ENCODE measurements at regions not wholly inside any gene's neighbourhood (a gene's known extent, or its start where the extent isn't known, plus 50 kb on each side); places are given as distances from the start of the nearest gene placed in this dataset.

- ChIA-PET CTCF (no interaction called here), POLR2A (no interaction called here)
- H3K4me1 ChIP-seq (ENCODE audit: control extremely low read depth in 1 of 4, control insufficient read depth in 4 of 4, insufficient read depth in 4 of 4, low read length in 3 of 4) = no peaks in the 10 kb centered on the region
- H3K4me3 ChIP-seq (ENCODE audit: control insufficient read depth in 1 of 7, extremely low read depth in 1 of 7, insufficient read depth in 4 of 7, low read depth in 2 of 7, low read length in 6 of 7) = no peak overlapping the region
- no peak overlapping the region for H3K27ac ChIP-seq (ENCODE audit: insufficient read depth in 1 of 2, low read depth in 1 of 2, low read length in 2 of 2, poor library complexity in 1 of 2, severe bottlenecking in 2 of 2)
- no peaks in the 10 kb centered on the region for H3K36me3 ChIP-seq (ENCODE audit: control insufficient read depth in 4 of 4, insufficient read depth in 4 of 4, low read length in 3 of 4)
- no peaks in the 10 kb centered on the region for H3K27me3 ChIP-seq (replicated peaks in 2 of 5; ENCODE audit: control insufficient read depth in 4 of 5, insufficient read depth in 5 of 5, low read length in 4 of 5)
- no peaks in the 10 kb centered on the region for H3K9me3 ChIP-seq (ENCODE audit: control extremely low read depth in 1 of 5, control insufficient read depth in 4 of 5, insufficient read depth in 2 of 5, low read depth in 1 of 5, low read length in 4 of 5)
- DNase-seq = no peak
Measured at GRCh38 chr2:145000376-145000775, 480.5 kb upstream of the ZEB2 start.

GRCh38 chr2:144999936-145000335 is 480.0 kb upstream of the ZEB2 start:
- Histone ChIP-seq H3K4me3 (ENCODE audit: control insufficient read depth in 1 of 7, extremely low read depth in 1 of 7, insufficient read depth in 4 of 7, low read depth in 2 of 7, low read length in 6 of 7) (no peak overlapping the region), H3K27me3 (replicated peaks in 2 of 5; ENCODE audit: control insufficient read depth in 4 of 5, insufficient read depth in 5 of 5, low read length in 4 of 5) (no peaks in the 10 kb centered on the region), H3K27ac (ENCODE audit: insufficient read depth in 1 of 2, low read depth in 1 of 2, low read length in 2 of 2, poor library complexity in 1 of 2, severe bottlenecking in 2 of 2) (no peak overlapping the region), H3K9me3 (ENCODE audit: control extremely low read depth in 1 of 5, control insufficient read depth in 4 of 5, insufficient read depth in 2 of 5, low read depth in 1 of 5, low read length in 4 of 5) (no peaks in the 10 kb centered on the region), H3K4me1 (ENCODE audit: control extremely low read depth in 1 of 4, control insufficient read depth in 4 of 4, insufficient read depth in 4 of 4, low read length in 3 of 4) (no peaks in the 10 kb centered on the region), H3K36me3 (ENCODE audit: control insufficient read depth in 4 of 4, insufficient read depth in 4 of 4, low read length in 3 of 4) (no peaks in the 10 kb centered on the region)
- ChIA-PET CTCF (no interaction called here), POLR2A (no interaction called here)
- WGBS (ENCODE audit: insufficient coverage) = no CpG with 5 or more reads among the region's 1 CpG
- DNase-seq = no peak

GRCh38 chr2:144999071-144999875 is 479.4 kb upstream of the ZEB2 start:
- no peaks in the 10 kb centered on the region for H3K4me1 ChIP-seq (ENCODE audit: control extremely low read depth in 1 of 4, control insufficient read depth in 4 of 4, insufficient read depth in 4 of 4, low read length in 3 of 4)
- POLR2A ChIA-PET = no interaction called here
- no peaks in the 10 kb centered on the region for H3K36me3 ChIP-seq (ENCODE audit: control insufficient read depth in 4 of 4, insufficient read depth in 4 of 4, low read length in 3 of 4)
- CTCF ChIA-PET = no interaction called here
- no peaks in the 10 kb centered on the region for H3K27me3 ChIP-seq (replicated peaks in 2 of 5; ENCODE audit: control insufficient read depth in 4 of 5, insufficient read depth in 5 of 5, low read length in 4 of 5)
- WGBS (ENCODE audit: insufficient coverage) = 100% methylated on average over 3 of the region's 7 CpGs
- no peaks in the 10 kb centered on the region for H3K9me3 ChIP-seq (ENCODE audit: control extremely low read depth in 1 of 5, control insufficient read depth in 4 of 5, insufficient read depth in 2 of 5, low read depth in 1 of 5, low read length in 4 of 5)
- H3K27ac ChIP-seq (ENCODE audit: insufficient read depth in 1 of 2, low read depth in 1 of 2, low read length in 2 of 2, poor library complexity in 1 of 2, severe bottlenecking in 2 of 2) = no peak overlapping the region
- peak in 2 of 3 donors; percentile 2 to 6 for DNase-seq
- H3K4me3 ChIP-seq (ENCODE audit: control insufficient read depth in 1 of 7, extremely low read depth in 1 of 7, insufficient read depth in 4 of 7, low read depth in 2 of 7, low read length in 6 of 7) = no peak overlapping the region

GRCh38 chr2:144998435-144998834 is 478.5 kb upstream of the ZEB2 start:
- POLR2A ChIA-PET = no interaction called here
- Histone ChIP-seq H3K36me3 (ENCODE audit: control insufficient read depth in 4 of 4, insufficient read depth in 4 of 4, low read length in 3 of 4) (no peaks in the 10 kb centered on the region), H3K4me1 (ENCODE audit: control extremely low read depth in 1 of 4, control insufficient read depth in 4 of 4, insufficient read depth in 4 of 4, low read length in 3 of 4) (no peaks in the 10 kb centered on the region), H3K9me3 (ENCODE audit: control extremely low read depth in 1 of 5, control insufficient read depth in 4 of 5, insufficient read depth in 2 of 5, low read depth in 1 of 5, low read length in 4 of 5) (no peaks in the 10 kb centered on the region), H3K4me3 (ENCODE audit: control insufficient read depth in 1 of 7, extremely low read depth in 1 of 7, insufficient read depth in 4 of 7, low read depth in 2 of 7, low read length in 6 of 7) (no peak overlapping the region), H3K27me3 (replicated peaks in 2 of 5; ENCODE audit: control insufficient read depth in 4 of 5, insufficient read depth in 5 of 5, low read length in 4 of 5) (no peaks in the 10 kb centered on the region), H3K27ac (ENCODE audit: insufficient read depth in 1 of 2, low read depth in 1 of 2, low read length in 2 of 2, poor library complexity in 1 of 2, severe bottlenecking in 2 of 2) (no peak overlapping the region)
- no peak for DNase-seq
- CTCF ChIA-PET = no interaction called here
- 100% methylated on average over 2 of the region's 4 CpGs for WGBS (ENCODE audit: insufficient coverage)

GRCh38 chr2:144996225-144996795 is 476.4 kb upstream of the ZEB2 start:
- no peaks in the 10 kb centered on the region for H3K27me3 ChIP-seq (replicated peaks in 2 of 5; ENCODE audit: control insufficient read depth in 4 of 5, insufficient read depth in 5 of 5, low read length in 4 of 5)
- no peaks in the 10 kb centered on the region for H3K9me3 ChIP-seq (ENCODE audit: control extremely low read depth in 1 of 5, control insufficient read depth in 4 of 5, insufficient read depth in 2 of 5, low read depth in 1 of 5, low read length in 4 of 5)
- no peak for DNase-seq
- POLR2A ChIA-PET = no interaction called here
- H3K36me3 ChIP-seq (ENCODE audit: control insufficient read depth in 4 of 4, insufficient read depth in 4 of 4, low read length in 3 of 4) = no peaks in the 10 kb centered on the region
- H3K27ac ChIP-seq (ENCODE audit: insufficient read depth in 1 of 2, low read depth in 1 of 2, low read length in 2 of 2, poor library complexity in 1 of 2, severe bottlenecking in 2 of 2) = no peak overlapping the region
- H3K4me1 ChIP-seq (ENCODE audit: control extremely low read depth in 1 of 4, control insufficient read depth in 4 of 4, insufficient read depth in 4 of 4, low read length in 3 of 4) = no peaks in the 10 kb centered on the region
- CTCF ChIA-PET = no interaction called here
- WGBS (ENCODE audit: insufficient coverage) = 73% methylated on average over 5 of the region's 5 CpGs
- no peak overlapping the region for H3K4me3 ChIP-seq (ENCODE audit: control insufficient read depth in 1 of 7, extremely low read depth in 1 of 7, insufficient read depth in 4 of 7, low read depth in 2 of 7, low read length in 6 of 7)

- no peak for DNase-seq
- no peak overlapping the region for H3K4me3 ChIP-seq (ENCODE audit: control insufficient read depth in 1 of 7, extremely low read depth in 1 of 7, insufficient read depth in 4 of 7, low read depth in 2 of 7, low read length in 6 of 7)
- no peaks in the 10 kb centered on the region for H3K36me3 ChIP-seq (ENCODE audit: control insufficient read depth in 4 of 4, insufficient read depth in 4 of 4, low read length in 3 of 4)
- no peaks in the 10 kb centered on the region for H3K9me3 ChIP-seq (ENCODE audit: control extremely low read depth in 1 of 5, control insufficient read depth in 4 of 5, insufficient read depth in 2 of 5, low read depth in 1 of 5, low read length in 4 of 5)
- ChIA-PET CTCF (no interaction called here), POLR2A (no interaction called here)
- H3K27me3 ChIP-seq (replicated peaks in 2 of 5; ENCODE audit: control insufficient read depth in 4 of 5, insufficient read depth in 5 of 5, low read length in 4 of 5) = no peaks in the 10 kb centered on the region
- no peaks in the 10 kb centered on the region for H3K4me1 ChIP-seq (ENCODE audit: control extremely low read depth in 1 of 4, control insufficient read depth in 4 of 4, insufficient read depth in 4 of 4, low read length in 3 of 4)
- WGBS (ENCODE audit: insufficient coverage) = 92% methylated on average over 2 of the region's 3 CpGs
- H3K27ac ChIP-seq (ENCODE audit: insufficient read depth in 1 of 2, low read depth in 1 of 2, low read length in 2 of 2, poor library complexity in 1 of 2, severe bottlenecking in 2 of 2) = no peak overlapping the region
Measured at GRCh38 chr2:144995482-144995881, 475.6 kb upstream of the ZEB2 start.

- DNase-seq = no peak
- H3K27ac ChIP-seq (ENCODE audit: insufficient read depth in 1 of 2, low read depth in 1 of 2, low read length in 2 of 2, poor library complexity in 1 of 2, severe bottlenecking in 2 of 2) = no peak overlapping the region
- CTCF ChIA-PET = no interaction called here
- POLR2A ChIA-PET = no interaction called here
- no peaks in the 10 kb centered on the region for H3K36me3 ChIP-seq (ENCODE audit: control insufficient read depth in 4 of 4, insufficient read depth in 4 of 4, low read length in 3 of 4)
- peaks cover 6 to 10% (median 8%) of the 10 kb centered on the region in 5 experiments for H3K9me3 ChIP-seq (ENCODE audit: control extremely low read depth in 1 of 5, control insufficient read depth in 4 of 5, insufficient read depth in 2 of 5, low read depth in 1 of 5, low read length in 4 of 5)
- WGBS (ENCODE audit: insufficient coverage) = no CpG with 5 or more reads among the region's 1 CpG
- no peaks in the 10 kb centered on the region for H3K4me1 ChIP-seq (ENCODE audit: control extremely low read depth in 1 of 4, control insufficient read depth in 4 of 4, insufficient read depth in 4 of 4, low read length in 3 of 4)
- no peak overlapping the region for H3K4me3 ChIP-seq (ENCODE audit: control insufficient read depth in 1 of 7, extremely low read depth in 1 of 7, insufficient read depth in 4 of 7, low read depth in 2 of 7, low read length in 6 of 7)
- no peaks in the 10 kb centered on the region for H3K27me3 ChIP-seq (replicated peaks in 2 of 5; ENCODE audit: control insufficient read depth in 4 of 5, insufficient read depth in 5 of 5, low read length in 4 of 5)
Measured at GRCh38 chr2:144990661-144991060, 470.7 kb upstream of the ZEB2 start.

Measured in common myeloid progenitor, CD34-positive (primary cell).